GM18870 (cell line): ENCODE measurements at regions not wholly inside any gene's neighbourhood (a gene's known extent, or its start where the extent isn't known, plus 50 kb on each side); places are given as distances from the start of the nearest gene placed in this dataset.

Source experiments
- ATAC-seq: cut with Tn5 transposase; IDR thresholded peaks from one replicate; pipeline ENCODE4 v1.9.1; 2021; ENCODE audit warnings: moderate library complexity; ENCODE audit not compliant: unreplicated experiment

DNA sequence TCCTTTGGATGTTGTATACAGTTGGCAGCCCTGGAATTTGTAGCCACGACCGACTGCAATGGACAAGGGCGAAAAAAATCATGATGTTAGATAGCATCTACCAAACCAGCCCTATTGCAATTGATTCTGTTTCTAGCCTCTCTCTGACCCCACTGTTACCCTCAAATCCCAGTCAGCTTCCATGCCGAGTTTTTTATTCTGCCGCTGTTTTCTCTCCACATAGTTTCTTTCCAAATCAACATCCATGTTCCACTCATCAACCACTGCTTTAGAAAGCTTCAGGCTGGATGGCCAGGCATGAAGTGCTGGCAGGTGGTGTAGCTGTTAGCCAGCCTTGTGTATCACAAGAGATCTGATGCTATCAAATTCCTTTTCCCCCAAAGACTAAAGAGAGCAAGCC lies 272.8 kb downstream of the FIGN start:
- ATAC-seq: no peak

DNA sequence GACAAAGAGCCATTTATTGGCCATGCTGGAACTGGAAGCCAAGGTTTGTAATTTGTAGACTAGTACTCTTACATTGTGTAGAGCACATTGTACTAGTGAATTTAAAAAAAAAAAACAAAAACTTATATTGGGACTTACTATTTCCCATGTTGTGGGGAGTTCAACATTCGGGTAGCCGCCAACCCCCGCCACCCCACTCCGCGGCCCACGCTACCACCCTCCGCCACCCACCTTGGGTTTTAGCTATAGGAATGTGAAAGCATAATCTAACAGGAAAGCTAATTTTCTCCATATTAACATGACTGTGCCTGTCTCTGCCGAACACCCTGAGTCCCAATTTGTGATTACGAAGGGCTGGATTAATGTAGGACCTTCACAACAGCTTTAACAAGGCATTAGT lies 275.8 kb downstream of the FIGN start:
- no peak for ATAC-seq

DNA sequence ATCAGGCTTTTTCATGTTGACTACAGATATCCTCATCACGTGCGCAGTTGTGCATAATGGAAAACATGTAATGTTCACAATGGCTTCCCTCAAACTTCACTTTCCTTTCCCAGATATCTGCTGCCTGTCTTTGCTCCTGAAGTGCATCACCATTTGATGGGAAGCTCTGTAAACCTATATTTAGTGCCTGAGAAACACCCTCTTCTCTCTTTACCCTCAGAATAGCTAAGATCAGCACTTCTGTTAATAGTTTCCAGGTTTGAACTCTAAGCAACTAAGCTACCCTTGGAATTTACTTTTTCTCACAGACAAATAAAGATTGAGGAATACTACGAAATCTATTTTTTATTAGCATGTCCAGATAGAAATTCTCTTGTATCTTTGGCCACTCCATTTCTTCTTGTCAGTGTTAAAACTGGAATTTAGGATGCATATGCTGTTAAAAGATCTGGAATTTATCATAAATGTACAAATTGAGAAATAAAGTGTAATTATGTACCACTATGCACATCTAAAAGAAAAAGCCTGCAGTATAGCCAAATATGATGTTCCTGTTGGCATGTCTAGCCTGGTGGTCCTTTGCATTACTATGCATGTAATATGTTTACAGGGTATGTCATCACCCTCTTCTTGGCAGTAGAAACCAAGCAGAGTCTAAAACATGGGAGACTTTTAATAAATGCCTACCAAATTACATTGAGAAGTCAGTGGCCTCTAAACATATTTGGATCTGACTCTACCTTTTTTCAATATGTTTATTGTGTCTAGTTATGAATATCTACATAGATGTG lies 278.7 kb downstream of the FIGN start:
- no peak for ATAC-seq

DNA sequence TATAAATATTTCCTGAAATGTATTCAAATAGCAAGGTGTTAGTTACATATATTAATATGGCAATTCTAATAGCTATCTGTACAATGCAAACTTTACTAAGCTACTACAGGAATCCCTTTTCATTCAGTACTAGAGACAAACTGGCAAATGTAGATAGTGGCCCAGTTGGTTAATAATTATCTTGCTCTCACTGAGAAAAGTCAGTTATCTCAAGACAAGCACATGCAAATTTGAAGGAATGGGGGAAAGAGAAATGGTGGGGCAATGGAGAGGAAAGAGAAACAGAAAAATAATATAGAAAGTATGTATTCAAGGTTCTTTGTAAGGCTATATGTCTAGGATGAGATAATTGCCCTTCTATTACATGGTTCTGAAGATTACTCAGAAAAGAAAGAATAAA lies 280.0 kb downstream of the FIGN start:
- peak; percentile 95 for ATAC-seq

DNA sequence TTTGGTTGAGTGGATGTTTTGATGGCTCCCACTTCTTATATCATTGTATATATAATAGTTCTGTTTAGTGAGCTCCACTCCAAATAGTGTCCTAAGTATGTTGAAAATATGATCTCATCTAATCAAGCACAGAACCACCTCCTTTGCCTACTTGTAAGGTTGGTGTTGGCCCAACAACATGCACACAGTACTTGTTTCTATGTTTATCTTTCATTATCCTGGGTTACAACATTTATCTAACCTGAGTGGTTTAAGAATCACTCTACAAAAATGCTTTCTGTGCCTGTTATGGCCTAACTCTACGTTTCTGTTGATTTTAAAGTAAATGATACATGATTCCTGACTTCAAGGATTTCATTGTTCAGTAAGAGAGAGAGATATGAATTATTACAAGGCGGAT lies 281.9 kb downstream of the FIGN start:
- no peak for ATAC-seq

DNA sequence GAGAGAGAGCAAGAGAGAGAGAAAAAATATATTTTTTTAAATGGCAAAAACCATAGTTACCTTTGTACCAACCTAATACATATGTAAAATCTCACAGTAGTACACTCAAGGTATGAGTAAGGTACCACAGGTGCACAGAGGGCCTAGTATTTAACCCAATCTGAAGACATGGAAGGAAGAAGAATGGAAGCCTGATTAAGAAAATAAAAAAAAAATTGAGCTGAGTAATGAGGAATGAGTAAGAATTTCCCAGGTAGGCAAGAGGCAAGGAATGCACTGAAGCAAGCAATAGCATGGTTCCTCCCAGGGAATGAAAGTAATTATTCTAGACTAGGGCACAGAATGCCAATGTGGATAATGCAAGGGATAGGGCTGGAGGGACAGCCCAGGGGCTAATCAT lies 294.2 kb downstream of the FIGN start:
- ATAC-seq: no peak

DNA sequence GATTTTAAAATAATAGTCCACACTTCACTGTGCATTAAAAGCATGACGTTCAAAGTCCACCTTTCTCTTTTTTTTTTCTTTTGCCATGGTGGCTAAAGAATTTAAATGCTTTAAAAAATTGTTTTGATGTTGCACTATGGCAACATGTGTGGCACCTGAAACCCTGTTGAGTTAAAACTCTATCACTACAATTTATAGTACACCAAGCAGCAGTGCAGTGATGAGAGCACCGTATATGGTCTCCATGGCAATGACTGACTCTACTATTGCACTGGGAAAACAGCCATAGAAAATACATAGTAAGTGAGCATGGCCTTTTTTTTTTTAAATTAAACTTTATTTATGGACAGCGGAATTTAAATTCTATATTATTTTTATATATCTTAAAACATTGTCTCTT lies 298.8 kb downstream of the FIGN start:
- no peak for ATAC-seq

DNA sequence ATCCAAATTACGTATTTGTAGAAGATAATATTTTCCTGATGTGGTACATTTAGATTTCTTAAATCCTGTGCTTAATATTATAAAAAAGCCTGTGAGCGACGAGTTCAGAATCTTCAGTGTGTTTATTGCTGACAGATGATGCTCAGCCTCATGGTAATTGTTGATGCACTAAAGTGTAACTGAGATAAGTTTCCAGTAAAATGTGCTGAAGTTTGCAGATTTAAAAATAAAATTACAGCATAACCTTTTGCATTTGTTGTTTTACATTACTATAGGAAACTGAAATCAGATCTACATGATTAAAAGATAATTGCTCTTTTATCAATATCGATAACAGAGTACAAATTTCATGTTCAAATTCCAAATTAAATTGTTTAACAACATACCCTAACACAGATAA lies 307.6 kb downstream of the FIGN start:
- no peak for ATAC-seq

DNA sequence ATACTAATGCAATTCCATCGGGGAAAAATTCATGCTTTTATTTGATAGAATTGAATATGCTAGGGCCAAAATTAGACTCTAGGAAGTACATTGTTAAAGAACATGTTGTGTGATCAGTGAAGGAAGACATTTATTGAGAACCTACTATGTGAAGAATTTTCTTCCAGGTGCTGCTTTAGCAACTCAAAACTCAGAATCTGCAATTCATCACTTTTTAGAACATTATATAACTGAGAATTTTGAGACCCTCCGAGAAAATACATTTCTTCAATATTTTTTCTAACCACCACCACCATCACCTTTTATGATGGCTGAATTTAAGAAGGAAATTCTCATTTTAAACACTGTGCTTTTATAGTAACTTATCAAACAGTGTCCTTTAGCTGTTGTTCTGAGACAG lies 315.2 kb downstream of the FIGN start:
- no peak for ATAC-seq

DNA sequence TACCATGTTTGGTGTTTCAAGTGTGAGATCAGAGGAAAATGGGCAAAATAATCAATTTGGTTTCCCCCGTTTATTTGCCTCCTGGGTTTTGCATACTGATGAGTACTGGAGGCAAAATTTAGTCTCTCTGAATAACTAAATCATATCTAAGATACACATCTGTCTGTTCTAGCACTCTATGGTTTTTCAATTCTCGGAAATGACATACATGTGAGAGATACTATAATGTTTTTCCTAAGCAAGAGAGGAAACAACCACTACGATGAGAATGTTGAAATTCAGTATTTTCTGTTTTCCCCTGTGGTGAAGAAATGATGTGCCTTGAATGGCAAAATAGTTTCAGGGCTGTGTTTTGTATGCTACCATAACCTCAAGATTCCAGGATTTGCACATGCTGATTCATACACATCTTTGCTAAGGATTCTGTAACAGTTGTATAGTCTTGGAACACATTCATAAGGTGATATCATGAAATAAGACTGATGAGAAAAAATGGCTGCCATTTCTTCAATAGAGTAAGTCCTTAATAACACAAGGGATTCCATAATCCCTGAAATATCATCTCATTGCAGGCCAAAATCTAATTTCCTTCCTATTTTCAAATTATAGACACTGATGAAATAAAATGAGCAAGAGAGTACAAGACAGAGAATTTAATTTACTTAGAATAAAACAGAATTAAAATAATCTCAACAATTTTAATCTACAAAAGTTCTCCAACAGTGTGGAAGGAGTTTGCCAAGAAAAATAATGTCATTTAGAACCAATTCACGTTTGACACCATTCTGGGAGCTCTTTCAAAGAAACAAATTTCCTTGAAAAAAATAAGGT lies 316.6 kb downstream of the FIGN start:
- ATAC-seq: no peak

DNA sequence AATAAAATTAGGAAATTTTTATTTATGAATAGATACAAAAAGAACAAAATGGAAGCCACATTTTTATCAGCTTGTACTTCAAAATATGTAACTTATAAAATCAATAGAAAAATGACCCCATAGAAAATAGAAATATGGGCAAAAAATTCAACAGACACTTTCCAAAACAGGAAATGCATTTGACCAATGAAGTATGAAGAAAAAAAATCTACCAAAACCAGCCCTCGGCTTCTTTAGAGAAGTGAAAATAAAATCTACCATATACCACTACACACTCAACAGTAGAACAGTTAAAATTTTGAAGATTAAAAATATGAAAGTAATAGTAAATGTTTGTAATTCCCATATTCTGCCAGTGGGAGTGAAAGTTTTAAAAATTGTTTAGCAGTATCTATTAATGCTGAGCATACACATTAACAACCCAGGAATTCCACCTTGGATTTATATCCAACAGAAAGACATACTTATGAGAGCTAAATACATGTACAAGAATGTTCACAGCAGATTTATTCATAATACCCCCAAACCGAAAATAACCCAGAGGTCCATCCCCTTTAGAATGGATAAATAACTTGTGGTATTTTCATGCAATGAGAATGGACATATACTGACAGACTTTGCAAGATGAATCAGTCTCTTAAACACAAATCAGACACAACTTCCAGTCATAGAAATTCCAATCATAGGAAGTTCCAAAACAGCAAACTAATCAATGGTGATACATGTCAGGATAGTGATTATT lies 318.0 kb downstream of the FIGN start:
- ATAC-seq: peak; percentile 88

DNA sequence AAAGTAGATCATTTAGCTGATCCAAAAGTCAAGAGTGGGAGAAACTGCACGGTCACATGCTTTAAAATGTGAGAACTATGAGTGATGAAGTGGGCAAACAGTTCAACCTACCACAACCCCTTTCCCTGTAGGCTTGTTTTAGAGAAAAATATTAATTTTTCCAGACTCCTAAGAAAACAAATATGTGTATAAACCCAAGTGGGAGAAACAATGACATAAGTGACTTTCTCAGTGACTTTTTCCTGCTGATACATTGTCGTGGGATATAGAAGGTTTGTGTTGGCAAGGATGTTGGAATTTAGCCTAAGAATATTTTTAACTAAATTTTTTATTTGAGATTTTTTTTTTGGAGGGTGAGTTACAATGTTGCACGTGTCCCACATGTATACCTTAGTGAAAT lies 321.7 kb downstream of the FIGN start:
- ATAC-seq: no peak

DNA sequence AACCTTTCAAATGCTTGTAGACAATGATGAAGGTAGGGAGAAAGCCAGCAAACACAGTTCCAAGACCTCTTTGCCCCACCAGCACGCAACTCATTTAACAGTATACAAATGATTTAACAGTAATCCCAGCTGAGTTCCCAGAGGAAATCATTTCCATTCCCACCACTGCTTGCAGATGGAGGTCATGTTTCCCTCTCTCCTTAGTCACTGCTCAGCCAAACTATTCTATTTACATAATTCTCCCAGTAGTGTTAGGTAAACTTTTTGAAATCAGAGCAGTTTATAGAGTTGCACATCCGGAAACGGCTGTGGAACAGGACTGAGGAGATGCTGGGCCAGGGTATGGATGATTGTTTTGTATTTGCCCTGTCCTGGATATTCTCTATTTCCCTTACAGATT lies 328.5 kb downstream of the FIGN start:
- ATAC-seq: no peak

DNA sequence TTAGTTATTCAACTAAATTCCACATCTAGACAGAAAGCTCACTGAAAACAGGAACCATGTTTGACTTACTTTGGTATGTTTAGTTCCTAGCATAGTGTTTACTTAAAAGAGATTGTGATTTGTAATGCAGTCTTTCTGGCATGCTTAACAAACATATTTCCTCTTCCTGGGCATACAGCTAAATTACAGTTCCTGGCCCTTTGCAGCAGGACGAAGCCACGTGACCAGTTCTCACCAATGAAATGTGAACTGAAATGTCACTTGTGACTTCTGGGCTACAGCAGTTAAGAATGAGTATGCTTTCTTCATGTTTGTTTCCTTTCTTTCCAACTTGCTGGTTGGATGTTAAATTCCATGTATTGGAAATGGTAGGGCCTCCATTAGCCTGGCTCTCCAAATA lies 330.5 kb downstream of the FIGN start:
- no peak for ATAC-seq

DNA sequence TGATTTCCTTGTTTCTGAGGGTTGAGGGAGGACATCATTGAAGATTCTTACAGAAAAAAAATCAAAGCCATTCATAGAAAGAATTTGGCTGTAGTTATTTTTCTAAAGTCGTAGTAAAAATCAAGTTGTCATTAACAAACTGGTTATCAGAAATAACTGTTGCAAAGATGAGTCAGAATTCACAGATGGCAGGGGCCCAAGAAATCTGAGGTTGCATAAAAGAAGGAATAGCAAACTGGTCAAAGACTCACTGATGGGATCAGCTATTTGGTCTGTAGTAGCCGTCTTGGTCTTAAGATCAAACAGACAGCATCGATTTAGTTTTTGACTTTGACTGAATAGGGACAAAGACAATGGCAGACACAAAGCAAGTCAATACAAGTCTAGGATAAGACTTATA lies 334.3 kb downstream of the FIGN start:
- no peak for ATAC-seq

DNA sequence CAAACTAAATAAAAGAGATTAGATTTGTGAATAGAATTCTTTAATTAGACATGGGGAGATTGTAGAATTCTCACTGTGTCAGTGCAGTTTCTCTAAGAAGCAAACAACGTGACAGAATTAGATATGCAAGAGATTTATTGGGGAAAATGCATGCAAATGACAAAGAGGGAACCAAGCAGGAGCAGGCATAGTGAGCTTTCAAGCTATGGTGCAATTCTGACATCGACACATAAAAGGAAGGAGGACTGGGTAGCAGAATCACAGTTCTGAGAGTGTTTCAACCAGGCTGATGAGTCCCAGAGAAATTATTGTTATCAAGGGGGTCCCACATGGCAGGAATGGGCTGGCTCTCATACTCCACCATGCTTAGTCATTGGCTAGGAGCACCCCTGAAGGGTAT lies 338.4 kb downstream of the FIGN start:
- no peak for ATAC-seq

DNA sequence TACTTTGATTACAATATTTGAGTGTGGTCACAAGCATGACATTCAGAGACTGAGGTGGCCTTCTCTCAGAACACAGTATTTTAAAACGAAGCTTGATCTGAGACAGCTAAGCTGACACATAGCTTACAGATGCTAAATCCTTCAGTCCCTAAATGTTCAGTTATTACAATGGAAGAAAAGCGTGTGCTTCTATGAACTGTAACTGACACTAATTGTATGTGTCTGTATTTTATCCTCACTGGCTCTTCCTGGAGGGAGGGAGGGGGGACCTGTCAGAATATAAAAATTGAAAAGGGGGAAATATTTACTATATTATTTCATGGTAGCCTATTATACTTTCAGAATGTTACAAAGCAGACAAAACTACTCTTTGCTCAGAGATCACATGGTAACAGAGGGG lies 340.2 kb downstream of the FIGN start:
- no peak for ATAC-seq

DNA sequence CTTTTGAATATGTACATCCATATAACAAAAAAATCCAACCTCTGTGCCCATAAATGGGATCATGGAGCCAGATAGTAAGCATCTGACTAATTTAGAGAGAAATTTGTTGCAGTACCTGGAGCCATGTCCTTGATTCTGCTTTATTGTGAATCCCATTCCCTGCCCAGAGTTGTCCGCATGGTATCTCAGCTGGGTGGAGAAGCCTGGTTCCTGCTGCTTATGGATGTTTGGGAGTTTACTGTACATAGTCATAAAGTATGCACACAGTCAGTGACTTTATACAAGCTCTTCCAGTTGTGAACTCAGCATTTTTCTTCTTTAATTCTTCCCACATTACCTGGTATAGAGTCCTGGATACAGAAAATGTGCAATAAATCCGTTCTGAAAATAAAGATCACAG lies 346.0 kb downstream of the FIGN start:
- no peak for ATAC-seq

DNA sequence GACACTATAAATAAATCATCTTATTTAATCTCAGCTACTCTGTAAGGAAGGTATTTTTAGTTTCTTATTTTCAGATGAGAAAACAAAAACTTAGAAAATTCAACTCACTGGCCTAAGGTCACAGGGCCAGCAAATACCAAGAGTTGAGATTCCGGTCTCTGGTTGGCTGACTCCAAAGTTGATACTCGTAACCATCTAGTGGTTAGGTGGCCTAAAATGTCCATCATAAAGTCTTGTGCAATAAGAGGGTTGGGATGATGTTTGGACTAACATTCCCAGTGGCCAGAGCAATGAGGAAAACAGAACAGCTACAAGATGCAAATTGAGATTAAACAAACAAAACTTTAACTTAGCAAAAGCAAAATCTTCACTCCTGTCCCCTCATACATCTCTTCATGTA lies 360.3 kb downstream of the FIGN start:
- ATAC-seq: no peak

DNA sequence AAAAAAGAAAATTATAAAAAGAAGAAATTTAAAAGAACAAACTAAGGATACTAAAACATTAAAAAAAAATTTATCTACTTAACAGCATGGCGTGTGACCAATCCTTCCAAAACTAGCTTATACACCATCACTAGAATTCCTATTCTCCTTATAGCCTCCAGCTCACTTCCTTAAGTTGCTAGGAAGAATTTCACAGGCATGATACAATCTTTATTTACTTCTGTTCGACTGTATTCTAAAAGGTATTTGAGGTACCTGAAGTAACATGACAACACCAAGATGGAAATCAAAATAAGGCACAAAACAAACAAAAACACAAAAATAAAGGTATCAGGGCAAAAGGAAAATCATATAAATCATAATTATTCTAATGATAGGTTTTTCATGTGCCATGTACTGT lies 360.7 kb downstream of the FIGN start:
- no peak for ATAC-seq

DNA sequence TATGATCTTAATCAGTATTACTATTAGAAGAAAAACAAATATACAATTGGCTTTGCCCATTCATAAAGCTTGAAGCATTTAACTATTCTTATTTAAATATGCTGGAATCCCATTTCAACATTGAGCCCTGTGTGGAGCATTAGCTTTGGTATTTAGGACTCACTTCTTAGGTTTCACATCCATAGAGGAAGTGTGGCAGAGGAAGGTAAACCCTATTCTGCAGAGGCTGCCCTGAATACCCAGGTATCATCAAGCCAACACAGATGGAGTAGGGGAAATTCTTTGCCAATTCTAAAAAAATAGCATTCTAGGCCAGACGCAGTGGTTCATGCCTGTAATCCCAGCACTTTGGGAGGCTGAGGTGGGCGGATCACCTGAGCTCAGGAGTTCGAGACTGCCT lies 361.5 kb downstream of the FIGN start:
- ATAC-seq: no peak

DNA sequence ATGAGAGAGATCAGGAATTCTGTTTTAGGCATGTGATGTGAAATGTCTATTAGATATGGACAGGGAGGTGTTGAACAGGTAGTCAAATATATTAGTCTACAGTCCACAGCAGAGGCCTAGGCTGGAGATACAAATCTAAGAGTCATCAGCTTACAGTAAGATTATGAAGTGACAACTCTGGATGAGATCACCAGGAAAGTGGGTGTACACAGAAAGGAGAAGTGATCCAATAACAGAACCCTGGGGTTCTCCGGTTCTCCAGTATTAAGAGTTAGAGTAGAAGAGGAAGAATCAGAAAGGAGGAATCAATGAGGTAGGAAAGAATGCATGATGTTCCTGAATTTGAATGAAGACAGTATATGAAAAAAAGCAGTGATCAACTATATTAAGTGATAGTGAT lies 362.3 kb downstream of the FIGN start:
- ATAC-seq: no peak
